GM21526 (cell line): ENCODE measurements at regions not wholly inside any gene's neighbourhood (a gene's known extent, or its start where the extent isn't known, plus 50 kb on each side); places are given as distances from the start of the nearest gene placed in this dataset.

Source experiments
- ATAC-seq: cut with Tn5 transposase; IDR thresholded peaks from one replicate; pipeline ENCODE4 v1.9.1; 2021; ENCODE audit warnings: moderate library complexity; ENCODE audit not compliant: unreplicated experiment, low FRiP score

DNA sequence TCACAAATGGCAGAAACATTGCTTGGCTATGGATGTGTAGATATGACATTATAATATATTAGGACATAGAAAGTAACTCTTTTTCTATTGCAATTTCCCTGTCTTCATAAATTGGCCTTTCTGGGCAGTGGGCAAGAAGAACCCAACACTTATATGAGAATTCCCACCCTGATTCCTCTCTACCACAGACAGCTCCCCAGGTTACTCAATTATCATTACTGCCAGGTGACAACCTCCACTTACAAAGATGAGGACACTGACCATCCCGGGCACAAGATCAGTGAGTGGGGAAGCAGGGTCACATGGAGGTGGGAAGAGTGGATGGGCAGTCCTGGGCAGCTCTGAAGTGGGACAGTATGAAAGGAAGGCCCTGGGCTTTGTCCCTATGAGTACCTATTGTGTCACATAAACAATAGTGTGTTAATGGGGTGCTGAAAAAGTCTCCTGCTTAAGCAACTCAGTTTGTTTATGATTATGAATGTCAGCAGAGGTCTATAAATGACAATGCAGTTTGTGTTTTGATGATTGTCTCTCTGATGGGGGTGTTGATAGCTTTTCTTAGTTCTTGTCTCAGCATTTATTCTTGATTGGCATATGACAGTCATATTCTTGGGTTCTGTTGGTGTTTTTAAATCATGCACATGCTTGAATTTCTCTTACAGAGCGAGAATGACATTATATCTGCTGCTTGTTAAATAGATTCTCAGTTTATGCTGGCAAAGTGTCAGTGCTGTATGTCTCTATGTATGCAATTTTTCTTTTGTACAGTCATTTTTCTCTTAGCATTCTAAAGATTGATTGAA, 99.9 kb downstream of the SLIT2 start:
- no peak for ATAC-seq

DNA sequence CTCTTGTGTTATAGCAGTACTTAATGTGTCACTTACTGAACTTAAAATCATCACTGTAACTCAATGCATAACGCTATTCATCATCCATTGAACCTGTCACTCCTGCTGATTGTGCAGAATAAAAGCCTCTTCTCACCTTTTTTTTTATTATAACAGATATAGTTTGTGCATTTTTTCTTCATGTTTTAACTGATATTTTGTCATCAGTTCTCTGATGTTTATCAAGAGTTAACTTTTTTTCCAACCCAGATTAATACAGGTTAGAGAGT, 100.4 kb downstream of the SLIT2 start:
- no peak for ATAC-seq

DNA sequence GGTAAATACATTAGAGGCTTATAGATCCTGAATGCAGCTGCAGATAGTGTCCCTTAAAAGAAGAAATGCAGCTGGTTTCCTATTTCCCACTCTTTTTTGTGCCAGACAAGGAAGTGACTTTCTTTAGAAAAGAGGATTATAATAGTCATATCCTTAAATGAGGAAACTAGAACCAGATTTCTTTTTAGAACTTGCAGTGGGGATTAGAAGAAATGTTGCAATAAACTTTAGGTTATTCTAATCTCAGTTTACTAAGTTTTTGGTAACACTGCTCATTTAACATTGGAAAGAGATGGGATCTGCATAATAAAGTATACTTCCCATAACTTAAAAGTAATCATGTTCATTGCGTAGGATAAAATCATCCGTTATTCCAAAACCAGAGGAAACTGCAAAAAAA, 101.9 kb downstream of the SLIT2 start:
- ATAC-seq = no peak

DNA sequence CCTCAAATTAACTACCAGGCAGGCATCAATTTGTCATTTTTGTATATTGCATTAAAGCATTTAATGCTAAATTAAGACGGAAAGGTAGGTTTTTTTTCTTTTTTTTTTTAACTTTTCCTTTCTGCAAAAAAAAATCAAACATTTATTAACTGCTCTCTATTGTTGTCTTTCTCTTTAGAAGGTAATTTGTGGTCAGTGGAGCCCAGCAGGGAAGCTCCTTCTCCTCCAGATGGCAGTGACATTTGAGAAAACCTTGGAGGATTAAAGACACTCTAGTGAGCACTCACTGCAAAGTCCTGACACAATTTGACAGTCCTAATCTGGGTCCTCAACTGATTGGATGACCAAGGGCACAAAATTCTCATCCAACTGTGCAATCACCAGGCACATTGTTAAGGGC, 102.4 kb downstream of the SLIT2 start:
- no peak for ATAC-seq

DNA sequence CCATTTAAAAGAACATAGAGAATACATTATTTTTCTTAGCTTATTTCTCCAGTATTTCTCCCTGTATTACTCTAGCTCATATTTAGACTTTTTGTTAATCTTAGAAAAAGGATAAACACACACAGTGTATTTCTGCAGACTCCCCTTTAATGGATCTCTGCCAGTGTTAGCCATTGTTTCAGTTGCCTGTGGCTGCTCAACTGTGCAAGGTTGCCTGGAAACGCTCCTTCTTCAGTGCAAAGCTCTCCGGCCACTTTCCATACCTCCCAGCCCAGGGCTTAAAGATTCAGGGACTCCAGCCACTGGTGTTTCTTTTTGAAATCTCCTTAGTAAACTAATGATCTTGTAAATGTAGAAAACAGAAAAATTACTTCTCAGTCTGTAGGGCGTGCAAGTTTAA, 104.9 kb downstream of the SLIT2 start:
- ATAC-seq = no peak

DNA sequence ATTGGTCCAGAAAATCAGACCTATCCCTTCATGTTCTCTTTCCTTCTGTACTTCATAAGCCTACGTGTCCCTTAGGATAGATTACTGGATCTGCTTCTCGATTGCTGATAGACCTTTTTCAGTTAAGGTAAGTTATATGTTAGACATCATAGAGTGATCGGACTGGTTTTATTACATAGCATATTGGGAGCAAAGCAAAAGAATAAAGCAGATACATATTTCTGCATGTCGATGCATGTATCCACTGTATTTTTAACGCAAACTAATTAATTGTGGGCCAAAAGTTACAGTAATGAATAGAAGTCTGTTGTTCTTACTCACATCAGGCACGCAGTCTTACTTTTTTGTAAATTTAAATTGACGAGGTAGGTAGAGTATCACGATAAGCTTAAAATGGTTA, 106.4 kb downstream of the SLIT2 start:
- no peak for ATAC-seq

DNA sequence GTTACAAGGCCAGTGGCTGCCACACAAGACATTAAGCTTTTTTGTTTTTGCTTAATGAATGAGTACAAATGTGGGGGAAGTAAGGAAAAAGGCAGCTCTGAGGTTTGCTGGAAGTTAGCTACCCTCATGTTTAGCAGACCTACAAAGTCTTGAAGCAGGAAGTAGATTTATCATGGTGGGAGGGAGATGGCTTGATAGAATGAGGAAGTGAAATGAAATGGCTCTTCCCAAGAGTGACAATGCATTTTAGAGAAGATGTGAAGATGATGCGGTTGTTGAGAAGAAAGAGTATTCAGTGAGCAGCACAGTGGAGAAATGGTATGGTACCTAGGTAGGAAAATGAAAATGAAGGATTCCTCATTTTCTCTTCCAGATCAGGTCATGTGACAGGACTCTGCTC, 108.0 kb downstream of the SLIT2 start:
- ATAC-seq = peak; percentile 81

DNA sequence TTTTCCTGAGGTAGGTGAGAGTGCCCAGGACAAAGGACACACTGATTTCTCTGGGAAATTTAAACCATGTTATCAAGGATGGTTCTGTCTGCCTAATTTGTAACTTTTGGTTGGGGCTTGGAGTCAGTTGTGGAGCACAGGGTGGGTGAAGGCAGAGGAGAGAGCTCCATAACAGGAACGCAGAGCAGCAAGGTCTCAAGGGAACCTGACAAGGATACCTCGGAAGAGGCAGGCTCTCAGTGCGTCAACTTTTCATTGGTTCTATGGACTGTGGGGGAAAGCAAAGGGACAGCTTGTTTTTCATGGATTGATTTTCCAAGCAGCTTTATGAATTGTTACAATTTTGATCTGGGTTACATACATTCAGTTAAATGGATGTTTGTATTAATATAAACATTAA, 110.4 kb downstream of the SLIT2 start:
- ATAC-seq = no peak

DNA sequence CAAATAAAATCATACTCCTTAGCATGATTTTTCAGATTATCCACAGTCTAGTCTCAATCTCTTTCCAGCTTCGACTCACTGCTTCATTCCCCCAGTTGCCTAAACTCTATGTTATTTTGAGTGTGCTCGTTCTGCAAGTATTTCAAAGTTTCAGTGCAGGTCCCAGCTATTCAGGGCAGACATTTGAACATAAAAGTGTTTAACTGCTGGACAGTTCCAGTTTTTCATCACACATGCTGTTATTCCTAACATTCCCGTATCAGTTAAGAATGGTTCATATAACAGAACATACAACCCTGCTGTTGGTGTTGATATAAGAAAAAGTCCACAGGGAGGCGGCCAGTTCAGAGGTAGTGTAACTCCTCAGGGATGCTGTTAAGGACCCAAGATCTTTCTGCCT, 113.3 kb downstream of the SLIT2 start:
- ATAC-seq = no peak

DNA sequence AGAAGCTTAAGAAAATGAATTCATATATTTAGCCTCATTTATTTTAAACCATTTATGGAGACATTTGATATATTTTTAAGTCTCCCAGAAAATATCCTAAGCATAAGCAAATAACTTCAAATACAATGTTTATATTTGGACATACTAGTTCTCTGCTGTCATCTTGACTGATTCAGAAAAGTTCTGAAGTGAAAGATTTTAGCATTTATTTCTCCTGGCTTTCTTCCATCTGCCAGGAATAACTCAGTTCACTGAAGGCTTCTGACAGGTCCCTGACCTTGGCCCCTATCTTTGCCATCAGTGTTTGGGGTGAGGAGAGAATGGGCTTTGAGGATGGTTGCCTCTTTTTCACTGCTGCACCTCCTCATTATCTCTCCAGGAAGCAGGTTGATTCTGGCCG, 115.7 kb downstream of the SLIT2 start:
- ATAC-seq = no peak

DNA sequence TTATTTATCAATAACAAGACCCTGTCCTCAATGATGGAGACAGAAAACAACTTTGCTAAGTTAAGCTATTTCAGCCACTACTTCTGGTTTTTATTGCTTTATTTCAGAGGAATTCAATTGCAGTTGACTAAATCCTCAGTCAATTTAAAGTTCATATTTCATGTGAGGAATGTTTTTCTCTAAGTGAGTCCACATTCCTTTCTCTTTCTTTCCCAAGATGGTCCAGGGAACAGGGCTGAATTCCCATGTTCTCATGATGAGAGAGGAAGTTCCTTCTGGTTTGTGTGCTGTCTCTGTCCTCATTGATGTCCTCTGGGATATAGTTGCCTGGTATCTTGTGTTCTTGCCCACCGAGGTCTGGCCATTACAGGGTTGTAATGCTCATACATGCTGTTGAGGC, 117.2 kb downstream of the SLIT2 start:
- no peak for ATAC-seq

DNA sequence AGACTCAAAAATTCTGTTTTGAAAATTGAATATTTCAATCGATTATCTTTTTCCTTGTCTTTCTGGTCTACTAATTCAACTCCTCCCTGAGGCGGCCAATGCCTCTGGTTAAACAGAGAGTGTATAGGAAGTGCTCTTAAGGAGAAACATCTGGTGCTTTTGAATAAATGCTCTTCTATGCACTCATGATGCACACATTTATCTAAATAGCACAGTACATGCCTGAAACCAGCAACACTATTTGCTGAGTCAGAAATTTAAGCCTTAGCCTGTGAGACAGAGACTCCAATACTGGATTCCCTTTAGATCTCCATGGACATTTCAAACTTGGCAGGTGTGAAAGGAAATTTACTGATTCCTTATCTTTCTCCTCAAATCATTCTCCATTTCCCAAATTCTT, 118.6 kb downstream of the SLIT2 start:
- ATAC-seq = no peak

DNA sequence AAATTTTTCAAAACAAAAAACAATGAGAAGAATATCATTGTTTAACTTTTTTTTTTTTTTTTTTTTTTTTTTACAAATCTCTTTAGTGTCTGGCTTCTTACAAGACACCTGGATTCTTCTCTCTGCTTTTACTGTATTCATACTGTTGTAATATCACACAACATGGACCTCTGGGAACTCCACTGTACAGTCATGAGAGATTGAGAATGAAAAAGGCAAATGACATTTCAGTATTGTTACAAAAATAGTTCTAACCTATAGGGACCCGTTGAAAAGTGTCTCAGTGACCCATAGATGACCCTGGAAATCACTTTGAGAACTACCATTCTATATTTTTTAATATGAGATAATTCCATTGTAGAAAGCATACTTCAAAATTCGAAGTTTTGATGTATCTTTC, 124.4 kb downstream of the SLIT2 start:
- ATAC-seq = no peak

DNA sequence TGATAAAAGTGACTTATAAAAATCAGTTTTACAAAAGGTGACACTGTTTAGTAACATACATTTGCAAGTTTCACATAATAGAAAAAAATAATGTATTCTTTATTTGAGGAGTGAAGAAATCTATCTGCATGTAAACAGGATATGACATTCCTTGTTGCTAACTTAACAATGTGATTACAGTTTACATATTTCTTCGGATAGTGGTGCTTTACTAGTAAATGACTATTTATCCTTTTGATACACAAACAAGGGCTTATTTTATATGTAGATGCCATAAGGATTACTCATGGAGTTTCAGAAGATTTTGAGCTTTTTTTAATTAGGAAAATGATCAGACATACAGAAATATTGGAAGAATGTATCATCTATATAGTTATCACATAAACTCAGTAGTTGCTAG, 126.5 kb downstream of the SLIT2 start:
- ATAC-seq = no peak

DNA sequence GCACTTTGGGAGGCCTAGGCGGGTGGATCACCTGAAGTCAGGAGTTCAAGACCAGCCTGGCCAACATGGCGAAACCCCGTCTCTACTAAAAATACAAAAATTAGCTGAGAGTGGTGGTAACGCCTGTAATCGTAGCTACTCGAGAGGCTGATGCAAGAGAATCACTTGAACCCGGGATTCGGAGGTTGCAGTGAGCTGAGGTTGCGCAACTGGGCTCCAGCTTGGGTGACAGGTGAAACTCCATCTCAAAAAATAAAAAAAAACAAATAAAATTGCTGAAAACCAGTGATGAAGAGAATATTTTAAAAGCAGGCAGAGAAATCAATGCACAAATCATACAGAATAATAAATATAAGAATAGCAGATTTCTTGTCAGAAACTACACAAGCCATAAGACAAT, 129.3 kb downstream of the SLIT2 start:
- no peak for ATAC-seq

DNA sequence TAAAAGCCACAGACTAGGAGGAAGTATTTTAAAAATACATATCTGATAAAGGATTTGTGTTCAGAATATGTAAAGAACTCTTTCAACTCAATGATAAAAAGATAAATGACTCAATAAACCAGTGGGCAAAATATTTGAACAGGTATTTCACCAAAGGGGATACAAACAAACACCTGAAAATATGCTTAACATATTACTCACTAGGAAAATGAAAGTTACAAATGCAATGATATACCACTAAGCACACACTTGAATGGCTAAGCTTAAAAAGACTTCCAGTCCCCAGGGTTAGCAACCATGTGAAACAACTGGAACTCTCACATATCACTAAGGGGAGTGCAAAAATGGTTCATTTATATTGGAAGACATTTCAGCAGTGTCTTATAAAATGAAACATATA, 131.6 kb downstream of the SLIT2 start:
- ATAC-seq = no peak

DNA sequence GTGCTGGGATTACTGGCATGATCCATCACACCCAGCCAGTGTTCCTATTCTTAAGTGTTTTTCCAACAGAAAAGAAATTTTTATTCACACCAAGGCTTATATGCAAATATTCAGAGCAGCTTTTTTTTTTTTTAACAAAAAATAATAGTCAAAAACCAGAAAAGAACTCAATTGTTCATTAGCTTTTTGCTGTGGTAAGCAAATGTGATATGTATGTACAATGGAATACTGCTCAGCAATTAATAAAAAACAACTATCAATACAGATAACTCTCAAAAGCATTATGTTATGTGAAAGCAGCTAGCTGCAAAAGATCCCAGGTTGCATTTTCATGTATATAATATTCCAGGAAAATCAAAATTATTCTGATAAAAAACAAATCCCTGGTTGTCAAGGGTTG, 132.3 kb downstream of the SLIT2 start:
- ATAC-seq = no peak

DNA sequence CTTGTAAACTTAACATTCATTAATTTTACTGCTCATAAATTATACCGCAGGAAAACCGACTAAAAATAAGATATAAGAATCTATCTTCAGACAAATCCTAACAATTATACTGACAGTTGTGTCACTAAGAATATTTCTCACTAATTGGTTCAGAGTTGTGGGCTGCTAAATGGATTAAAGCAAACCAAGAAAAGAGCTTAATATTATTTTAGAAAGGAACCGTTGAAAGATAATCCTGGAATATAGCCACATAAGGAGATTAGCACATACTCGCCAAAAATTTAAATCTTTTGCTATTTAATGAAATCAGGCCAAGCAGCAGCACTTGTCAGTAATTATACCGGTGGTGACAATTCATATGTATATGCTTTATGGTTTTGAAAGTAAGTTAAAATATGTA, 132.8 kb downstream of the SLIT2 start:
- no peak for ATAC-seq

DNA sequence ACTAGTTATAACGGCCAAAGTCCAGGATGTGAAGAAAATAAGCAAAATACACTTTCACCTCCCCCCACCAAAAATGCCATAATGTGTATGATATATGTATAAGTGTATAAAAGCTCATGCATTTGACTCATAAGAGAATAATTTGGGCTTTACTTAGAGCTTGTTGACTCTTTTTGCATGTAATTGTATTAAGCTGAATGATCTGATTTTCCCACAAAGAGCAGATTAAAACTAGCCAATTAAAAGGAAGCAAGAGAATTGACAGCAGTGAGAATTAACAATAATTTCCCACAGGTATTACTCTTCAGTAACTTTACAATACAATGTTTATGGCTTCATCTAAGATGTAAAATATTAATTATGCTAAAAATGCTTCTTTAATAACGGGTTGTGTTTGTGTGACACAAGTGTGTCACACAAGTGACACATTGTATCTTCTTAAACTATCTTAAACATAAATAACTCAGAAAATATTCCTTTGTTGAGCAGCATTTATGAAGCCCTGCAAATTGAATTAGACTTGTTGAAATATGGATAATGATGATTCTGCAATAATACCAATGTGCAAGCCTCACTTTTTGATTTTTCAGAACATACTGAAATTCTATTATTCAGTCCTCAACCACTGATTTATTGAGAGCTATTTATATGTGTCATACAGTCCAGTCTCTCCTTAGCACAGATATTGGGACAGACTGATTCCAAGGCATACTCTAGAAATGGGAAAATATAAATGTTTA, 134.5 kb downstream of the SLIT2 start:
- ATAC-seq = no peak

DNA sequence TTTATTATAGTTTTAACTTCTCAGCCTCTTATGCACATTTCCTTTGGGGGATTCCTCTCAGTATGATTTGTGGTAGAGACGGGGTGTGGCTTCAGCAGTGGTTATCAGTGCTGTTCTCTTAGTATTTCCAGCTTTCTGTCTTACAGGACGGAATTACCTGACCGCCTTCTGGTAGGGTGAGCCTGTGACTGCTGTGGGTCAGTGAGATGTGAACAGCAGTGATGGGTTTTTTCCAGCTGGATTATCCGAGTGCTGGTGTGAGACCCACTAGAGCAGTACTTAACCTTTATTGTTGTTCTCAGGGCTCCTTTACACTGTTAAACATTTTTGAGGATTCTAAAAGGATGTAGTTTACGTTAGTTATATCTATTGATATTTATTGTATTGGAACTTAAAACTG, 135.2 kb downstream of the SLIT2 start:
- no peak for ATAC-seq

DNA sequence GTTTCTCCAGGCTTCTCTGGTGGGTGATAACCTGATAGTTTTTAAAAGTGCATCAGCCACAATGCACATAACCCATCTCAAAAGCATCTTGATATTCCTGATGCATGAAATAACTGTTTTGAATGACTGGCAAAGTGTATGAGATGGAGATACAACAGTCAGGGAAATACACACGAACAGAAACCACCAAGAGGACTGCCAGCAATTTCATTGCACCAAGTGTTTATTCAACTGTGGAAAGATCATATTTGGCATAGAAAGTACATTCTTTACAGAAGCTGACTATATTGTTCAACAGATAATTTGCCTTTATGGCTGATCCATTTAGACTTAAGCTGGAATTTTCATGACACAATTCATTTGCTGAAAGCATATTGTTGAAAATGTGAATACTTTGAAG, 139.5 kb downstream of the SLIT2 start:
- no peak for ATAC-seq

DNA sequence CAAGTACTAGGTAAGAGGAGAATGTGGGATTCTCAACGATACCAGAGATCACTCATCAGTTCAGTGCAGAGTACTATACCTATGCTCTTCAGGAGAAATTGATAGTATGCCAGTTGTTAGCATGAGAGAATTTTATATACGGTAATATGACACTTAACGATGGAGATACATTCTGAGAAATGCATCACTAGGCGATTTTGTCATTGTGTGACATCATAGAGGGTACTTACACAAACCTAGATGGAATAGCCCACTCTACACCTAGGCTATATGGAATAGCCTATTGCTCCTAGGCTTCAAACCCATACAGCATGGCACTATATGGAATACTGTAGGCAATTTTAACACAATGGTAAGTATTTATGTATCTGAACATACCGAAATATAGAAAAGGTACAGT, 140.2 kb downstream of the SLIT2 start:
- ATAC-seq = no peak
